Cardiac muscle cell (in vitro differentiated cells and primary cell): ENCODE measurements at regions not wholly inside any gene's neighbourhood (a gene's known extent, or its start where the extent isn't known, plus 50 kb on each side); places are given as distances from the start of the nearest gene placed in this dataset.
"Not testable (repeated sequence)": the region's sequence is repeated elsewhere in the genome, so short reads cannot be mapped to it uniquely, and the experiment has no call there.

Experiments used
- DNase-seq, 2 donors: peaks; one replicate each; pipeline versions ENCODE4 v3.0.0 to v3.0.0-alpha.2; 2010 to 2017; ENCODE audit warnings: low read depth in 1 of 2, low spot score in 1 of 2
- H3K27ac ChIP-seq: fragments of 200-600 bp; sonication (generic); 2 replicates; pipeline ENCODE4 v1.5.1; 2016
- H3K27me3 ChIP-seq: fragments of 200-600 bp; sonication (generic); 2 replicates; pipeline ENCODE4 v1.6.0; 2016; ENCODE audit warnings: control low read depth
- H3K36me3 ChIP-seq: fragments of 200-600 bp; sonication (generic); 2 replicates; pipeline ENCODE4 v1.5.1; 2016; ENCODE audit warnings: control low read depth
- H3K4me1 ChIP-seq: fragments of 200-600 bp; sonication (generic); 2 replicates; pipeline ENCODE4 v1.8.1; 2017; ENCODE audit warnings: low read depth, mild to moderate bottlenecking, mixed run types
- H3K4me3 ChIP-seq: fragments of 200-600 bp; sonication (generic); 2 replicates; pipeline ENCODE4 v1.5.1; 2016; ENCODE audit warnings: mild to moderate bottlenecking
- H3K9me3 ChIP-seq: fragments of 200-600 bp; sonication (generic); 2 replicates; pipeline ENCODE4 v1.5.1; 2017; ENCODE audit warnings: low read depth, mild to moderate bottlenecking, control low read depth
- CTCF ChIP-seq: IDR thresholded peaks from 2 replicates; pipeline ENCODE4 v1.5.1; 2012; ENCODE audit warnings: low read depth, mild to moderate bottlenecking, low read length

- DNase-seq, result no peak
- Histone ChIP-seq H3K27ac (no peak overlapping the region), H3K4me1 (no peaks in the 10 kb centered on the region), H3K27me3 (peaks cover 76% of the 10 kb centered on the region), H3K9me3 (no peaks in the 10 kb centered on the region), H3K36me3 (no peaks in the 10 kb centered on the region), H3K4me3 (no peak overlapping the region)
- TF ChIP-seq CTCF, result no peak
These were observed 250.9 kb downstream of the ANKRD60 start for GRCh38 chr20:57977569-57977968.

GRCh38 chr20:57977141-57977540, 251.3 kb downstream of the ANKRD60 start:
- Histone ChIP-seq H3K9me3 (no peaks in the 10 kb centered on the region), H3K4me3 (no peak overlapping the region), H3K36me3 (no peaks in the 10 kb centered on the region), H3K27me3 (peaks cover 77% of the 10 kb centered on the region), H3K27ac (no peak overlapping the region), H3K4me1 (no peaks in the 10 kb centered on the region)
- no peak for DNase-seq
- no peak for TF ChIP-seq CTCF

GRCh38 chr20:57974863-57975262, 253.6 kb downstream of the ANKRD60 start:
- Histone ChIP-seq H3K9me3 (no peaks in the 10 kb centered on the region), H3K36me3 (no peaks in the 10 kb centered on the region), H3K27me3 (peaks cover 88% of the 10 kb centered on the region), H3K4me1 (no peaks in the 10 kb centered on the region), H3K4me3 (no peak overlapping the region), H3K27ac (no peak overlapping the region)
- TF ChIP-seq CTCF, result no peak
- no peak for DNase-seq

- no peak for TF ChIP-seq CTCF
- H3K27ac ChIP-seq, result no peak overlapping the region
These were observed 254.6 kb downstream of the ANKRD60 start for GRCh38 chr20:57973886-57974285.

GRCh38 chr20:57971583-57971982, 256.9 kb downstream of the ANKRD60 start:
- H3K4me3 ChIP-seq, H3K9me3 ChIP-seq, H3K36me3 ChIP-seq, H3K27ac ChIP-seq, DNase-seq, H3K4me1 ChIP-seq: not testable (repeated sequence)
- H3K27me3 ChIP-seq, result peaks cover 84% of the 10 kb centered on the region

More at GRCh38 chr20:57973886-57974285, 254.6 kb downstream of the ANKRD60 start:
- no peaks in the 10 kb centered on the region for H3K4me1 ChIP-seq
- DNase-seq, result no peak
- H3K4me3 ChIP-seq, result no peak overlapping the region
- peaks cover 91% of the 10 kb centered on the region for H3K27me3 ChIP-seq
- H3K36me3 ChIP-seq, result no peaks in the 10 kb centered on the region
- H3K9me3 ChIP-seq, result no peaks in the 10 kb centered on the region

GRCh38 chr20:57970856-57971255, 257.6 kb downstream of the ANKRD60 start:
- H3K4me1 ChIP-seq, result peaks cover 4% of the 10 kb centered on the region
- no peak for TF ChIP-seq CTCF
- no peak overlapping the region for H3K27ac ChIP-seq
- no peak overlapping the region for H3K4me3 ChIP-seq
- no peak for DNase-seq
- peaks cover 84% of the 10 kb centered on the region for H3K27me3 ChIP-seq
- H3K36me3 ChIP-seq, result no peaks in the 10 kb centered on the region
- H3K9me3 ChIP-seq, result no peaks in the 10 kb centered on the region
